ENCODE measurements at regions not wholly inside any gene's neighbourhood (a gene's known extent, or its start where the extent isn't known, plus 50 kb on each side); places are given as distances from the start of the nearest gene placed in this dataset.

DNA sequence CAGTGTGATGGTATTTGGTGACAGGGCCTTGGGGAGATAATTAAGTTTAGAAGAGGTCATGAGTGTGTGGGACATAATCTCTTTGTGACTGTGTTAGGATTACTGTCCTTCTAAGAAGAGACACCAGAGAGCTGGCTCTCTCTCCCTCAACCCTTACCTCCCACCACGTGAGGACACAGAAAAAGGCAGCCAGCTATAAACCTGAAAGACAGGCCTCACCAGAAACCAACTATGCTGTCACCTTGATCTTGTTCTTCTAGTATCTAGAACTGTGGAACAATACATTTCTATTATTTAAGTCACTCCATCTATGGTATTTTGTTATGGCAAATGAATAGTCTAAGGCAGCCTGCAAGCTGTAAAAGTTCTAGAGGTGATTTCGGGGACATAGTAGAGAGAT lies 203.7 kb downstream of the OTOR start:
- DNase-seq, result no peak

DNA sequence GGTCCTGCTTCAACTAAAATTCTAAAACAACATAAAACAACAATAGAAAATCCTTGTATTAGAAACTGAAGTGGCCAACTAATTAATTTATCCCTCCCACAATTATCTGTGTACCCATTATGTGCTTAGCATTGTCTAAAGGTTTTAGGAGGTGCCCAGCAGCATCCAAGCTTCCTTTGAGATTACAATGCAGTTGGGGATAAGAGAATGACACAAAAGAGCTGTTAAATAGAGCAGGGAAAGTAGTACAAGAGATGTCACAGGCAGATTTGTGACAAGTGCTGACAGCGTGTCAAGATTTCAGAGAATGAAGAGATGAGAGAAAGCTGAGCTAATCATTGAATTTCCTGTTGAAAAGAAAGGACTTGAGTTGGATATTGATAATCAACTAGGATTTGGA lies 204.8 kb downstream of the OTOR start:
- DNase-seq, result no peak

DNA sequence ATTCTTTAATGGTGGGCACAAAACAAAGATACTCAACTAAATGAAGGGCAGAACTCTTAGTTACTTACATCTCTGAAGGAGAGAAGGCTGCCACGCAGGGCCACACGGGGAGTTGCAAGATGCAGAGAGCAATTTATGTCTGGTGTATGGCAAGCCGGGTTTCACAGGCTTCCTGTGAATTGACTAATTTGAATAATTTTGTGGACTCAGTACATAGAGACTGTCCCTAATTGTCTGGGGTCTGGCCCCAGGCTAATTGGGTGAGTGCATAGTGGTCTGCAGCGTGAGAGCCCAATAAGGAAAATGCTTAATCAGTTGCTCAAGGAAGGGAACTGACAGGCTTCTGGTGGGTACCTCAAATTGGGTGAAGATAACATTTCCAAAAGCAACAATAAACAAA lies 205.7 kb downstream of the OTOR start:
- no peak for DNase-seq

DNA sequence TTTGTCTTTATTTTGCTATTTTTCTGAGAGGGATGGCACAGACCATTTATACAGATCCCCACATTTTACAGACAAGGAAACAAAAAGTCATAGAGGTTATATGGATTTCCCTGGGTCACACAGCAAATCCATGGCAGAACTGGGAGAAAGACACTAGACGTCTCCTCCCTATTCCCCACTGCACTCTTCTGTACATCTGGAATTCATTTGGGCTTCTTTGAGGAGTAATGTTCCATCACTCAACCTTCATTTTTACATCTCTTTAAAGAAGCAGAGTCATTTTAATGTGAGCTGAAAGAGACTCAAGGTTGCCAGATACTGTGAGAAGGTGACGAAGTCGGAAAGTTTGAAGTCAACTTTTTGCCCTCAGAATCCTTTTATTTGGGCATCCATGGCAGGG lies 207.3 kb downstream of the OTOR start:
- no peak for DNase-seq

DNA sequence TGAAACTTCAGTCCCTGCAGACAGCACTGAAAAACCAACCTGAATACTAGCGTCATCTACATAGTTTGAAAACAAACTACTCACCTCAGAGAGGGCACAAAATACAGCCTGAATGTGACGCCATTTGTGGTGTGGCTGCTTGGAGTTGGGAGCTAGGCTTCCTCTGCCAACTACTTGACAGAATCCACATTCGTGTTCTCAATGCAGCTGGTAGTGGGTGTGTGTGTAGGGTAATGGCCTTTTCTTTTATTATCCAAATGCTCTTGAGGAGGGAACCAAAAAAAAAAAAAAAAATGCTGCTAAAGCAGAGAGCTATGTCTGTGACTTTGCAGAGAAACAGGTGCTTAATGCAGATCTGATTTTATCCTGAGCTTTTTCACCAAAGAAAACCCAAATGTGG lies 207.8 kb downstream of the OTOR start:
- no peak for DNase-seq

DNA sequence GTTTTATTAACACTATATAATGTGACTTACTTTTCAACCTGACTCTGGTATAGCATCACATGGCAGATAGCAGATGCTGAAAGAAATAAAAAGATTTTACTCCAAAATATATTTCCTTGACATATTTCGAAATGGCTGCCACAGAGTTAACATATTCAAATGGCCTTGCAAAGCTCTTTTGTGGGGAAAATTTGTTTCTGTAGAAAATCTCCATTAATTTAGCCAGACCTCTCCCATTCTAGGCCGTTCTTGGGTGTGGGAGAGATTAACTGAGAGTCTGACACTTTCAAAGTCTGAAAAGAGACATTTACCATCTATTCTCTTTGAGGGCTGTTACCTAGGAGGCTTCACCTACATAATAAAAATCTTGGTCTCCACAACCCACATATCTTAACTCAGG lies 217.2 kb downstream of the OTOR start:
- DNase-seq, result no peak

DNA sequence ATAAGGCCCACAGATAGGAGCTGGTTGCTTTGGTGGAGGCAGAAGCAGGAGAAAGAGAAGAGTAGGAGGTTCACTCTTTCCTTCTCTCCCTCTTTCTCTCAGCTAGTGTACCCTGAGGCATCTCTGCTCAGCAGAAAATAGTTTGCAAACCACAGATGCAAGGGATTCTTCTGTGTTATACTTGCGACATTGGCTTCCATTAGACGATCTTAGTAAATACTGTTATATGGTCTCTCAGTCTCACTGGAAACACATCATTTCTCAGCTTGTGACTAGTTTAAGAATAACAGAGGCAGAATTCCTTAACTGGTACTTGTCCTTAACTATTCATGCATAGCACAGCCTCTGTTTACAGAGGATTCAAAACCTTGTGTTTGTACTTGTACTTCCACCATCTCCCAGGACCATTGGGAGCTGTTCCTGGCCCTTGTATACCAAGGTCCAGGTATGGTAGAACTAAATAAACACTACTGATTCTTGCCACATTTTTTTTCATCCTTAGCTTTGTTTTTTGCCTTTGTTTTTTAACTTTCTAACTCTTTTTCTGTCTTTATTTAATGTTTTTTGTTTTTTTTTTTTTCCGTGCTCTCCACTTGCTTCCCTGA lies 218.2 kb downstream of the OTOR start:
- no peak for DNase-seq

DNA sequence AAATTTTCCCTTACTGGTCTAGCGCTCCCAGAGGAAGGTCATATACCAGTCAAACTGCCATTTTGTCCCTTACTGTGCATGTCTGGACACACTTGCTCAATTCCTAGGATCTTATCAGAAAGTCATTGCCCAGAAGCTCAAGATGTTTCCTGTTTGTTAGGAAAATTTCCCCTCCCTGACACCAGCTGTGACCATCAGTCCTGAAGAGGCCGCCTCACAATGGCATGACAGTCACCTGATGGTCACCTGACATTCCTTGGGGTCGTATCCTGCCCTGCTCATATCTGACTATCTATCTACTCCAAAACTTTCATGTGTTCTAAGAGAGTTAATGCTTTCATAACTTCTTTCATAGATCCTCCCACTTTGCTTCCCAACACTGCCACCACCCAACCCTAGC lies 219.9 kb downstream of the OTOR start:
- no peak for DNase-seq

DNA sequence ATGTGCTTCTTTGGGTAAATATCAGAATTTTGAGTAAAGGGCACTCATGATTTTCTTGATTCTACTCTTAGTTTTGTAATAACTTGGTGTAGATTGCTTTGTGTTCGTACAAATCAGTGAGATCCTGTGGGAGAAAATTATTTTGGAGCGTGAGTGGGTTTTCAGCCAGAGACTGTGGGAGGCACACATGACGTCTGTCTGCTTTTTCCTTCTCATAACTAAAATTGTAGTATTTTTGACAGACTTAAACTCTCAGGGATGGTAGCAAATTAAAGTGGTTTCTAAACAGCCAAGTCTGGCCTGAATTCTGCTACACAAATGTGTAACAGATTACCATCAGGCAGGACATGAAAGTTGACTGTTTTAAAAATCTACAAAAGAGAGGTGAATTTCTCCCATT lies 222.6 kb downstream of the OTOR start:
- DNase-seq, result no peak

DNA sequence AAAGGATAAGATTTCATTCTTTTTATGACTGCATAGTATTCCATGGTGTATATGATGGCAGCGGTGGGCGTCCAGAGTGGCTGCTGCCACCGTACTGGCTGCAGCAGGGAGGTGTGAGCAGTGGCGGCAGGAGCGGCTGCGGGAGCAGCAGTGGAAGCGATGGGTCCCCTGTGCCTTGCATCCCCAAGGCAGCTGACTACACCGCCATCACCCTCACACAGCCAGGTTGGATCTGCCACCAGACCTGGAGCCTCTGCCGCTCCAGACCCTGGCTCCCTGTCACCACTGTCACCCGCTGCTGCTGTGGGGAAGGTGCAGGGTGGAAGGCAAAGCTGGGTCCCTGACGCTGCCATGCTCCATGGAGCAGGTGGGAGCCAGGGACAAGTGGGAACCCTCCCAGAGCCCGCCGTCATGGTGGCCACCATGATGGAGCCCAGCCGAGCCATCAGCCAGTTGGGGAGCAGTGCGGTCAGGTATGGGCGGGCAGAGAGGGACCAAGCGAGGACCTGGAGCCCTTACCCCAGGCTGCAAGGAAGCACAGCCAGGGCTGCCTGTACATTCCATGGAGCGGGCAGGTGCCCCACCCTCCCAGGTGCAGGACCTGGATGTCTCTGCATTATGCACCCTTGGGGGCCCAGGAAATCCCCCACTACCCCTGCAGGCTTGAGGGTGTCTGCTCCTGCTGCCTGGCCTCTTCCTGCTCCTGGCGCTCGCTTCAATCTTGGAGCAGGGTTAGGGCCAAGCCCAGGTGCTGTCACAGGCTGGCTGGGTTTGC lies 226.1 kb downstream of the OTOR start:
- DNase-seq, result no peak

DNA sequence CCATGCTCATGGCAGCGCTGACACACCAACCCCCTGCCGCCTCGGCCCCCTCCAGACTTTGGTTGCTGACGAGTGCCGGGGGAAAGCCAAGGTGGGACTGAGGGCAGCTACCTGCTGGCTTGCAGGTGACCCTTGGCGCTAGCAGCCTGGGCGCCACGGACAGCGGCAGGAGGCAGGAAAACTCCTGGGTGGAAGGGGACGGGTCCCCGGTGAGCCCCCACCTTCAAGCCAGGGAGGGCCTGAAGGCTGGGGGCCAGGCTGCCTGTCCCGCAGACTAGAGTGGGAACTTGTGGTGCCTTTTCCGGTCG lies 226.7 kb downstream of the OTOR start:
- DNase-seq, result no peak

DNA sequence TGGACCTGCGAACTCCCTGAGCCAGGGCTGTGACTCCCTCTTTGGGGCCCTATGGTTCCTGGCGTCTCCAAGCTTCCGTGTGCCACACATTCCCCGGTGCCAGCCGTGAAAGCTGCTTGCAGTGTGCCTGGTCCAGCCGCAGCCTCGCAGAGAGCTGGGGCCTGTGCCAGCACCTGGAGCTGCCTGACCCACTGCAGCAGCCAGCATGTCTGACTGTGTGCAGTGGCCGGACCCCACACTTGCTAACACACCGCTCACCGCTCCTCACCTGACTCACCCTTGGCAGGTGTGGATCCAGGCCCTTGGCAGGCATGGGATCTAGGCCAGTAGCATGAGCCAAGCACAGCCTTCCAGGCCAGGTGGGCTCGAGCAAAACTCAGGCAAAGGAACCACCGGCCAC lies 227.5 kb downstream of the OTOR start:
- no peak for DNase-seq

DNA sequence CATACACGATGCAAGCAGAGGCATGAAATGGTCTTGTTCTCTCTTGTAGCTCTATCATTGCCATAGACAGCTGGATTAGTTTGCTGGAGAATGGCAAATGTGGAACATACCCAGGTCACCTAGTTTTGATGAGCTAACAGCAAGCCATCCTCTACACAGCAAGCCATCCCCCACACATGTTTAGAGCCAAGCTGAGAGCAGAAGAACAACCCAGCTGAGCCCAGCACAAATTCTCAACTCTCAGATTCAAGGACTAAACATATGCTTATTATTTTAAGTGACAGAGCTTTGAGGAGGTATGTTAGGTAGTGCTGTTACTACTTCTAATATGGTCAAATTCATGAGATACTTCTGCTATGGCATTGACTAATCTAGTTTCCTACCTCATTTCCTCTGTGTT lies 230.3 kb downstream of the OTOR start:
- no peak for DNase-seq

DNA sequence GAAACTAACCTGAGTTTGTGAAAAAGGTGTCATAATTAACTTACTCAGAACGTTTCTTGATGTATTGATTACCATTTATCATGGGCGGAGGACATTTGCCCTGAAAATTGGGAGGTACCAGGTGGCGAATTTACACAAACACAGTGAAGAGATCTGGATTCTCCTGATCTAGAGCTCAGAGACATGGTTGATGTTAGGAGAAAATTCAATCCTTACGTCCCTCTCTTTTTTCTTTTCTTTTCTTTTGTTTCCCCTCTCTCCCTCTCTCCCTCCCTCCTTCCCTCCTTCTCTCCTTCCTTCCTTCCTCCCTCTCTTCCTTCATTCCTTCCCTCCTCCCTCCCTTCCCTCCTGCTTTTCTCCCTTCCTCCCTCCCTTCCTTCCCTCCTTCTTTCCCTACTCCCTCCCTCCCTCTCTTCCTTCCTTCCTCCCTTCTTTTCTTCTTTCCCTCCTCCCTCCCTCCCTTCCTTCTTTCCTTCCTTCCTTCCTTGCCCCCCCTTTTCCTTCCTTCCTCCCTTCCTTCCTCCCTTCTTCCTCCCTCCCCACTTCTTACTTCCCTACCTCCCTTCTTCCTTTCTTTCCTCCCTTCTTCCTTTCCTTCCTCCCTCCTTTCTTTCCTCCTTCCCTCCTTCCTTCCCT lies 234.1 kb downstream of the OTOR start:
- no peak for DNase-seq

DNA sequence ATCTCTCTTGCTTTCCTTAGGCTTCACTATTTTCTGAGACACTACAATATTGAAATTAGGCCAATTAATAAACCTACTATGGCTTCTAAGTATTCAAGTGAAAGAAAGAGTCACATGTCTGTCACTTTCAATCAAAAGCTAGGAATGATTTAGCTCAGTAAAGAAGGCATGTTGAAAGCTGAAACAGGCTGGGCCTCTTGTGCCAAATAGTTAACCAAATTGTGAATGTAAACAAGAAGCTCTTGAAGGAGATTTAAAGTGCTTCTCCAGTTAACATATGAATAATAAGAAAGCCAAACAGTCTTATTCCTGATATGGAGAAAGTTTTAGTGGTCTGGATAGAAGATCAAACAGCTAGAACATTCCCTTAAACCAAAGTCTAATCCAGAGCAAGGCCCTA lies 236.3 kb downstream of the OTOR start:
- no peak for DNase-seq

DNA sequence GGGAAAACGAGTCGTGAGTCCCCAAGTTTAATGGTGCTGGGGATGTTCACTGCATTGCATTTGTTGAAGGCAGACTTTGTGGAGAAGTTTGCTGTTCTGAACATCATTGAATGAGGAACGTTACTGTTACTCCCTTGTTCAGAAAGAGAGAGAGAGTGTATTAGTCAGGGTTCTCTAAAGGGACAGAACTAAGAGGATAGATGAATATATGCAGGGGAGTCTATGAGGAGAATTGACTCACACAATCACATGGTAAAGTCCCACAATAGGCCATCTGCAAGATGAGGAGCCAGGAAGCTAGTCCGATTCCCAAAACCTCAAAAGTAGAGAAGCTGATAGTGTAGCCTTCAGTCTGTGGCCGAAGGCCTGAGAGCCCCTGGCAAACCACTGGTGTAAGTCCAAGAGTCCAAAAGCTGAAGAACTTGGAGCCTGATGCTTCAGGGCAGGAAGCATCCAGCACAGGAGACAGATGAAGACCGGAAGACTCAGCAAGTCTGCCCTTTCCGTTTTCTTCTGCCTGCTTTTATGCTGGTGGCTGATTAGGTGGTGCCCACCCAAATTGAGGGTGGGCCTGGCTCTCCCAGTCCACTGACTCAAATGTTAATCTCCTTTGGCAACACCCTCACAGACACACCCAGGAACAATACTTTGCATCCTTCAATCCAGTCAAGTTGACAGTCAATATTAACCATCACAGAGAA lies 223.5 kb upstream of the PCSK2 start:
- no peak for DNase-seq

DNA sequence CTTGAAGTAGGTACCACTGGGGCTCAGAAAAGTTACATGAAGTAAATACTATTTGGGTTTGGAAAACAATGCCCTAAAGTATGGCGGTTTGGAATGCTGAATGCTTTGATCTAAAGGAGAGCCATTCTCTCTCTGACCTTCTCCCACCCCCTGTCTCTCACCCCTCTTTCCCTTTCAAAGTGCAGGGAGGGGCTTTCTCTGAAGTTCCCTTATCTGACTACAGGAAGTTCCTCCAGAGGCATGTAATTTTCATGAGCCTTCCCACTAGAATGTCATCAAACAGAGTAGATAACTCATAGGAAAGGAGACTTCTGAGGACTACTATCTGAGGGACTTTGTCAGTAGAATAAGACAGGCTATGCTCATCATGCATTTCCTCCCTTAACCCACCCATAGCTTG lies 216.7 kb upstream of the PCSK2 start:
- DNase-seq, result no peak

DNA sequence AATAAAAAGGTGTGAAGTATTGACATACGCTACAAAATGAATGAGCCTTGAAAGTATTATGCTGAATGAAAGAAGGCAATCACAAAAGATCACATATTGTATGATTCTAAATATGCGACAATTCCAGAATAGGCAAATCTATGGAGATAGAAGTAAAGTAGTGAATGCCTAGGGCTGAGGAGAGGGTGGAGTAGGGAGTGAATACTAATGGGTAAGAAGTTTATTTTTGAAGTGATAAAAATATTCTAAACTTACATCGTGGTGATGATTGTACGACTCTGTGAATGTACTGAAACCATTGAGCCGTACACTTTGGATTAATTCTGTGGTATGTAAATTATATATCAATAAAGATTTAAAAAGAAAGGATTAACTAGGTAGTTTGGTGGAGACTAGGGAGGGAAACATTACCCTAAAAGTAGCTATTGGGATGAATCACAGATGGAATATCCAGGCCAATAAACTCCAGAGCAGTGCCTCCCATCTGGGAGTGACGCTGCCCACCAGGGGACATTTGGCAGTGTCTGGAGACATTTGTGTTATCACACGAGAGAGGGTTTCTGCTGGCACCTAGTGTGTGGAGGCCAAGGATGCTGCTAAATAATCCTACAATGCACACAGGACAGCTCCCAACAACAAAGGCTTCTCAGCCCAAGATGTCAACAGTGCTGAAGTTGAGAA lies 214.2 kb upstream of the PCSK2 start:
- no peak for DNase-seq

DNA sequence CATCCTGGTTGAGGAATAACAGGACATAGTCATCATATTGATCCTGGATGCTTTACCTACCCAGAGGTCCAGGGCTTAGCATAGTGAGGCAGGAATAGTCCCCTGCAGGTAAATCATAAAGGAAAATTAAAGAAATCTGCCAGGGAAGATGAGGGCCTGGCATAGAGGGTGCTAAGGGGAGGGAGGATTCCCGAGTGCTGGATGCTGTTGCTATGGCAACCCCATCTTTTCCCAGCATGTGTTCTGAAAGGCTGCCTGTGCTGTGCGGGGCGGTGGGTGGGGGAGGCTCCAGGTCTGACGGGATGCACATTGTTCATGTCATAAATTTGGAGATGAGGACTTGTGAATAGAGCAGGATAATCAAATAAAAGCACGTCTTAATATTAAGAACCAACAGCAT lies 212.6 kb upstream of the PCSK2 start:
- DNase-seq, result no peak

DNA sequence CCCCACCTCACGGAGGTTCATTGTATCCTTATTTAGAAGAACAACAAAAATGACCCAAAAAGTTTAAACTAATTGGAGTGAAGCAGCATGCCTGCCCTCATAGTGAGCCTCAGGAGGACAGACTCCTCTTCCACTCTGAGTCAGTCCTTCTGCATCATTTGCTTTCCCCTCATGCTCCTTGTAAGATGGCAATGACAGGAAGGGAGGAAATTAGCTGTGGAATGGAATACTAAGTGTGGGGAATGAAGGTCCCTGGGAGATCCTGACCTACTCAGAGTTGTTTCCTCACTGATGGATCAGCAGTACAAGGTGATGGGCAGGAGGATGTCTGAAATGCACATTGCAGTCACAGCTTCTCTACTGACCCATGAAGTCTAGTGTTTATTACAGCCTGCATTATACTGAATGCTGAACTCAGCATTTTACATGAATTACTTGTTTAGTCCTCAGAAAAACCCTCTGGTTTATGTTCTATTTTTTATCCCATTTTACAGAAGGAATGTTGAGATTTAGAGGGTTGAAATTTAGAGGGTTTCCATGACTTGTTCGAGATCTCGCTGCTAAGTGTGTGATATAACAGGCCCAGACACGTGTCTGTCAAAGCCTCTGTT lies 212.0 kb upstream of the PCSK2 start:
- DNase-seq, result no peak

DNA sequence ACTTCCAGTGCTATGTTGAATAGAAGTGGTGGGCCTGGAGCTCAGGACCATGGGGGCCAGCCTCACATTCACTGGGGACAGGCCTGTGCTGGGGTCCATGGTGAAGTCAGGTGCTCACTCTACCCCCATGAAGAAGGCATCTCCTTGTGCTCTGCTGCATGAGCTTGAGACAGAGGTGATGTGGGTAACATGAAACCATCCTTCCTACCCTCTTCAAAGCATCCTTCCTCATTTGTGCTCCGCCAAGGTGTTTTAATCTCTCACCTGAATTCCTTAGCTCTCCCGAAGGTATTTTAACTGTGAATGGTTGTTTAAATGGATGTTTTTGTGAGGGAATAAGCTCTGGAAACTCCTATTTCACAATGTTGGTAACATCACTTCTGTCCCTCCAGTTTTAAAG lies 209.6 kb upstream of the PCSK2 start:
- no peak for DNase-seq

DNA sequence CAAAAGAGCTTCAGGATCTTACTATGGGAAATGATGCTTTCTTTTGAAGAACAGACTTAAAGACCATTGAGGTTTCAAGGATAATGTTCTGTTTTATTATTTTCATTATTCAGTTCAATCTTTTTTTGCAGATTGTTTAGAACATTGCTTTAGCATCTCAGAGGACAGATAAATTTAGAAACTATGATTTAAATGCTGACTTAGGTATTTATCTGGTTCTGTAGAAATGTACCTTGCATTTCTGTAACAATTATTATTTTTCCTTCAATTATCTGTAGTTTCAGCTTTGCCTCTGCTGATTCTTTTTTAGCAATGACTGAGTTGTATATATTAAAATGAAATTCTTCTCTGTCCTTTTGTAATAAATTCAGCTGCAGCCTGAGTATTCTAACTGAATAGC lies 205.4 kb upstream of the PCSK2 start:
- no peak for DNase-seq

DNA sequence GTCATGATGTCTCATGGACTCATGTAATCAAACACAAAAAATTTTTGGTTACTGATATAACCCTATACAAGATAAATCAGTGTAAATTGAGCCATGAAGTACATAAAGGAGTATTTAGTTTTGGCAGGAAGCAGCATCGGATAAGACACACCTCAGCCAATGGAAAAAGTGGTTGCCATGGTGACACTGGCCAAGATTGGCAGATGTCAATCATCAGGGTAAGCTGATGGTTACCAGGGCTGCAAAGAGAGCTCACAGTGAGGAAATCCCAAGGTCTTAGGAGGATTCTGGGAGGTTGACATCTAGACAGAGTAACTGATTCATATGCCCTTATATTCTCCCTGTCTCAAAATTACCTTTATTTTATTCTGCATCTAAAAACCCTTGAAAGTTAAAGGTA lies 203.8 kb upstream of the PCSK2 start:
- DNase-seq, result no peak
